ENCODE measurements at regions not wholly inside any gene's neighbourhood (a gene's known extent, or its start where the extent isn't known, plus 50 kb on each side); places are given as distances from the start of the nearest gene placed in this dataset.
"Not testable (repeated sequence)": the region's sequence is repeated elsewhere in the genome, so short reads cannot be mapped to it uniquely, and the experiment has no call there.

GRCh38 chr13:58655086-58655485 is 1023.5 kb downstream of the PCDH17 start:
- no peak for DNase-seq

GRCh38 chr13:58660826-58661225 is 1029.3 kb downstream of the PCDH17 start:
- DNase-seq, result no peak

DNA sequence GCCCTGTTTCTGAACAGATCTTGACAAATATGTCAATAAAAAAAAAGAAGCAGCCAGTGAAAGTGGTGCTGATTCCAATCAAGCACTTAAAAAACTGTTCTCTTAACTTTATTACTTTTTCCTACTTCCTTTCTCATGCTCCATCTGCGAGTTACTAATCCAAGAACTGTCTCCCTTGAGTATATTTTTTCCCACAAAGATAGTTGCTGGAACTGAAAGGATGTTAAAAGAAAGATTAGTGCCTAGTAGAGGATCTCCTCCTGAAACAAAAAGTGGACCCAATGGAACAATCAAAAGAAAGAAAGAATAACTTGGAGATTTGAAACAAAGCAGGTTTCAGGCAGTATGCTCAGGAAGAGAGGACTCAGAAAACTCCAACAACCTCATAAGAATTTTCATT is 1034.8 kb downstream of the PCDH17 start:
- DNase-seq, result no peak

- no peak for DNase-seq
These were observed 1035.6 kb downstream of the PCDH17 start for GRCh38 chr13:58667096-58667495.

- no peak for DNase-seq
These were observed 1048.6 kb downstream of the PCDH17 start for GRCh38 chr13:58680115-58680514.

GRCh38 chr13:58682616-58683015 is 1051.1 kb downstream of the PCDH17 start:
- DNase-seq, result no peak

- DNase-seq, result no peak
These were observed 1055.6 kb downstream of the PCDH17 start for GRCh38 chr13:58687148-58687547.

DNA sequence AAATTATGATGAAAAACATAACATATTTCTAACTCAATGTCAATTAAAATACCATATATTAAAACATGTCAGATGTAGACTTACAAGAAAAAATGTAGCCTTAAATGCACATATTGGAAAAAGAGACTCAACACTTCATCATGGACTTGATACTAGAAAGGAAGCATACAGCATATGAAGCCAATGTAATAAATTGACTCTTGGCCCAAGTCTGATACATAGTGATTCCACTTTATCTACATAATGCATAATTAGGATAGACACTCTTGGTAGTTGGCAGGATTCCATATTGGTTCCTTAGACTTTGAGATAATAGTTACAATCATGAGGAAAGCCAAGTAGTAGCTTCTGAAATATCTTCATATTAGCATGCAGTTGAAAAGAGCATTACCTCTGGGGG is 1067.0 kb downstream of the PCDH17 start:
- peak; percentile 28 for DNase-seq

- no peak for DNase-seq
These were observed 1073.4 kb downstream of the PCDH17 start for GRCh38 chr13:58704953-58705352.

- DNase-seq, result no peak
These were observed 1074.9 kb downstream of the PCDH17 start for GRCh38 chr13:58706421-58706820.

DNA sequence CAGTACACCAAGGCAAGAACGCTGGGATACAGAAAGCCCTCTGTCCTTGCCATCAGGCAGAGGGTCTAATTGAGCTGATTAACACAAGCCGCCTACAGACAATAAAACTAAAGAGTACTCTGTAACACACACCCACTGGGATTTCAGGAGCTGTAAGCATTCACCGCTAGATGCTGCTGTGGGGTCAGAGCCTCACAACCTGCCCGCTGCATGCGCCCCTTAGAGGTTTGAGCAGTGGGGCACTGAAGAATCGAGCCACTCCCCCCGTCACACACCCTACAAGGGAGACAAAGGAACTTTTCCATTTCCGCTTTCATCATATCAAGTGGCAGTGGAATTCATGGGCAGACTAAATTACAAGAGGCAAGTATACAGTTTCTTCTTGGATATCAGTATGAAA is 1080.6 kb downstream of the PCDH17 start:
- DNase-seq, result no peak

DNA sequence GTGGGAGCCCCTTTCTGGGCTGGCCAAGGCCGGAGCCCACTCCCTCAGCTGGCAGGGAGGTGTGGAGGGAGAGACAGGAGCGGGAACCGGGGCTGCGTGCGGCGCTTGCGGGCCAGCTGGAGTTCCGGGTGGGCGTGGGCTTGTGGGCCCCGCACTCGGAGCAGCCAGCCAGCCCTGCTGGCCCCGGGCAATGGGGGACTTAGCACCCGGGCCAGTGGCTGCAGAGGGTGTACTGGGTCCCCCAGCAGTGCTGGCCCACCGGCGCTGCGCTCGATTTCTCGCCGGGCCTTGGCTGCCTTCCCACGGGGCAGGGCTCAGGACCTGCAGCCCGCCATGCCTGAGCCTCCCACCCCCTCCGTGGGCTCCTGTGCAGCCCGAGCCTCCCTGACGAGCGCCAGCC is 1082.5 kb downstream of the PCDH17 start:
- not testable (repeated sequence) for DNase-seq

- no peak for DNase-seq
These were observed 1089.7 kb downstream of the PCDH17 start for GRCh38 chr13:58721273-58721672.

- DNase-seq, result peak; percentile 10
These were observed 1096.6 kb downstream of the PCDH17 start for GRCh38 chr13:58728126-58728525.

DNA sequence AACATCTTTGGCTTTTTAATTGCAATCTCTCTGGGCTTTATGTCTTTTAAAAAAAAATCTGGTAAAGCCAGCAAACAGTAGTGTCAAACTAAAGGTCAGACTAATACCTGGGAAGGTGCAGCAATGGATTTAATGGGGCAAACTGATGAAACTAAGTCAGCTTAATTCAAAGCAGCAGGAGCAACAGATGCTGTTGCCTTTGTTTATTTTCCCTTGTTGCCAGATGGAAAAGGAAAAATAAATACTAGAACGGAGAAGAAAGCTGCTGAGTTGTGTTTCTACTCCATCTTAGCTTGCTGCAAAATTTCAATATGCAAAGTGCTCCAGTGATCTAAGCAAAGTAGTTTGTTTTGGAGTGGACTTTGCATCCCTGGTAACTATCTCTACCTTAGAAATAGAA is 1097.8 kb downstream of the PCDH17 start:
- DNase-seq, result peak; percentile 79

- no peak for DNase-seq
These were observed 1113.1 kb downstream of the PCDH17 start for GRCh38 chr13:58744686-58745085.

DNA sequence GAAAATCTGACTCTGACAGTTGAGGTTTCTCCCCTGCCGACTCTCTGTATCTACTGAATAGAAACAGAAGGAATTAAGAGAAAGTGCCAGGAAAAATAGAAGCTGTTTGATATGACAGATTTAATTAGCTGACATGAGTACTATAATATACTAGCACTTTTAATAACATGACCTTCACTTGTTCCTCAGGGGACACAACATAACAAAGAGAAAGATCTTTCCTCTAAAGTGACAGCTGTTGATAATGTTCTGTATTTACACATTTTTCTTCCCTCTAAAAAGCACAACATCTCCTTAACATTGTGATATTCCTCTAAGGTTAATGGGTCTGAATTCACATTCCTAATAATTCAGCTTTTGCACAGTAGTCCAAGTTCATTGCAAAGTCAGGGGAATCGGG is 1136.0 kb downstream of the PCDH17 start:
- peak; percentile 25 for DNase-seq

- DNase-seq, result no peak
These were observed 1141.8 kb downstream of the PCDH17 start for GRCh38 chr13:58773280-58773859.

- DNase-seq, result no peak
These were observed 1151.2 kb downstream of the PCDH17 start for GRCh38 chr13:58782736-58783135.

DNA sequence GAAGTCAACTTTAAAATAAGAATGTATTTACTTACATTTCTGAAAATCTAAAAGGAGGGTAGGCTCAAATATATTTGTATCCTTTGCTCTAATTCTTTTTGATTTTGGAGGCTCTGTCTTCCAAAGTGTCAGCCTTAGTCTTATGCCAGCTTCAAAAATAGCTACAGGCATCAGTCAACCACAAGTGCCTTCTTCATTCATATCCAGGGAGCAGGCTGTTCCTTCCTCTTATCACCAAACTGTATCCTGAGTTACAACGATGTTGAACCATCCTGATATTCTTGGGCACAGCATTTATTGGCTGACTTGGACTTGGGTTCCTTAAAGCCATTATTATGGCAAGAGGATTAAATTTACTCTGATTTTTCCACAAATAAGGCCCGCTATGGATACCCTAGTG is 1161.3 kb downstream of the PCDH17 start:
- DNase-seq, result no peak

DNA sequence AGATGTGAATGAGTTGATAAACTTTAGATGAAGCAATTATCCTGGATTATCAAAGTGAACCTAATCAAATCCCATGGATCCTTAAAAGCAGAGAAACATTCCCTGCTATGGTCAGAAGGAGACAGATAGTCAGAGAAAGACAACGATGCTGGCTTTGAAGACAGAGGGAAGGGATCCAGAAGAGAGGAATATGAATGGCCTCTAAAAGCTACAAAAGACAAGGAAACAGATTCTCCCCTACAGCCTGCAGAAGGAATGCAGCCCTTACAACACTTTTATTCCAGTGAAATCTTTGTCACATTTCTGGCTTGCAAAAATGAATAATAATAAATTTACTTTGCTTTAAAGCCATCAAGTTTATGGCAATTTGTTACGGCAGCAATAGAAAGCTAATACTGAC is 1164.2 kb downstream of the PCDH17 start:
- DNase-seq, result no peak

GRCh38 chr13:58804832-58805231 is 1173.3 kb downstream of the PCDH17 start:
- DNase-seq, result peak; percentile 11

DNA sequence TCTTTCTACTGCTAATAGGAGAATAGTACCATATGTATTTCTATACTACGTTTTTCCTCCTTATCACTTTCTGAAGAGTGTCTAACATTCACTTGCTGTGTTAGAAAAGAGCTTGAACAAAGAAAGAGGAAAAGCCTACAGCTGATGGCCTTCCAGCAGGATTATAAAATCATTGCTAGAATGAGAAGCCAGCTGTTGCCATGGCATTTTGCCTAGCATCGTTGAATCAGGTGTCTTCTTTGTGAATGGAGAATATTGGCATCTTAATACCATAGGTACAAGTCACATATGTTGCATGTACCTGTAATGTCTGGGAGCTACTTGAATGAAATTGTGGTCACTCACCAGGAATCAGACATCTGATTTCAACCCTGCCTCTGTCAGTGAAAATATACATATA is 1174.9 kb downstream of the PCDH17 start:
- peak; percentile 52 for DNase-seq

GRCh38 chr13:58823701-58824100 is 1192.2 kb downstream of the PCDH17 start:
- DNase-seq, result no peak

GRCh38 chr13:58827904-58828303 is 1196.4 kb downstream of the PCDH17 start:
- DNase-seq, result no peak

- DNase-seq, result no peak
These were observed 1199.3 kb downstream of the PCDH17 start for GRCh38 chr13:58830841-58831240.

Data from NCI-H2171 treated with DMSO at 0.1 percent for 48 hours (cell line).